ENCODE measurements at regions not wholly inside any gene's neighbourhood (a gene's known extent, or its start where the extent isn't known, plus 50 kb on each side); places are given as distances from the start of the nearest gene placed in this dataset.

DNA sequence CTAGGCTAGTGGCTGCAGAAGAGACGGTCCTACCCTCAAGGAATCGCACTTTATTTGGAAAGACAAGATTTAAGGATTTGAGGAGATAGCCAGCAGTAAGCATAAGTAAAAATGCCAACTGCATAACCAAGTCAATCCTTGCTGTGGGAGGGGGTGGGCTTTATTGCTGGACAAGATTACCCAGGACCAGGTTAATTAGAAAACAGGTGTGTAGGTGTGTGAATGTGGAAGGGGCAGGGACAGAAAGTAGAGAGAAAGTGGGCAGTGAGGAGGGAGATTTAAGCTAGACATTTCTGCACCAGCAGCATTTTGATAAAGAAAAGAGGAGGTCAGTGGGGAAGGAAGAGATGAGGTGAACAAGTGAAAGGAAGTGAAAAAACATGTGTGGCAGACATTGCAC lies 89.7 kb upstream of the OGFRL1 start:
- TF ChIP-seq, protein P1, sequence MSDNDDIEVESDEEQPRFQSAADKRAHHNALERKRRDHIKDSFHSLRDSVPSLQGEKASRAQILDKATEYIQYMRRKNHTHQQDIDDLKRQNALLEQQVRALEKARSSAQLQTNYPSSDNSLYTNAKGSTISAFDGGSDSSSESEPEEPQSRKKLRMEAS (IDR thresholded peaks at IDR 0.05) = no peak
- no peak for TF ChIP-seq HOXB5 (CRISPR knock-in tag; IDR thresholded peaks at IDR 0.05)
- no peak for TF ChIP-seq EP300 (IDR thresholded peaks at IDR 0.05)
- TF ChIP-seq BHLHE40 (IDR thresholded peaks at IDR 0.05; ENCODE audit: low read depth, low read length) = no peak
- TF ChIP-seq, protein P2, sequence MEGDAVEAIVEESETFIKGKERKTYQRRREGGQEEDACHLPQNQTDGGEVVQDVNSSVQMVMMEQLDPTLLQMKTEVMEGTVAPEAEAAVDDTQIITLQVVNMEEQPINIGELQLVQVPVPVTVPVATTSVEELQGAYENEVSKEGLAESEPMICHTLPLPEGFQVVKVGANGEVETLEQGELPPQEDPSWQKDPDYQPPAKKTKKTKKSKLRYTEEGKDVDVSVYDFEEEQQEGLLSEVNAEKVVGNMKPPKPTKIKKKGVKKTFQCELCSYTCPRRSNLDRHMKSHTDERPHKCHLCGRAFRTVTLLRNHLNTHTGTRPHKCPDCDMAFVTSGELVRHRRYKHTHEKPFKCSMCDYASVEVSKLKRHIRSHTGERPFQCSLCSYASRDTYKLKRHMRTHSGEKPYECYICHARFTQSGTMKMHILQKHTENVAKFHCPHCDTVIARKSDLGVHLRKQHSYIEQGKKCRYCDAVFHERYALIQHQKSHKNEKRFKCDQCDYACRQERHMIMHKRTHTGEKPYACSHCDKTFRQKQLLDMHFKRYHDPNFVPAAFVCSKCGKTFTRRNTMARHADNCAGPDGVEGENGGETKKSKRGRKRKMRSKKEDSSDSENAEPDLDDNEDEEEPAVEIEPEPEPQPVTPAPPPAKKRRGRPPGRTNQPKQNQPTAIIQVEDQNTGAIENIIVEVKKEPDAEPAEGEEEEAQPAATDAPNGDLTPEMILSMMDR (IDR thresholded peaks at IDR 0.05) = no peak
- TF ChIP-seq CBX8 (IDR thresholded peaks at IDR 0.05) = no peak
- TF ChIP-seq POLR2AphosphoS2 (conservative IDR thresholded peaks at IDR 0.05; ENCODE audit: low read length) = no peak
- no peak for TF ChIP-seq NFE2L2 (conservative IDR thresholded peaks at IDR 0.05; ENCODE audit: low read length)
- TF ChIP-seq, protein P3, sequence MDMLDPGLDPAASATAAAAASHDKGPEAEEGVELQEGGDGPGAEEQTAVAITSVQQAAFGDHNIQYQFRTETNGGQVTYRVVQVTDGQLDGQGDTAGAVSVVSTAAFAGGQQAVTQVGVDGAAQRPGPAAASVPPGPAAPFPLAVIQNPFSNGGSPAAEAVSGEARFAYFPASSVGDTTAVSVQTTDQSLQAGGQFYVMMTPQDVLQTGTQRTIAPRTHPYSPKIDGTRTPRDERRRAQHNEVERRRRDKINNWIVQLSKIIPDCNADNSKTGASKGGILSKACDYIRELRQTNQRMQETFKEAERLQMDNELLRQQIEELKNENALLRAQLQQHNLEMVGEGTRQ (IDR thresholded peaks at IDR 0.05) = no peak
- no peak for TF ChIP-seq HOXB13 (CRISPR knock-in tag; IDR thresholded peaks at IDR 0.05; ENCODE audit: low read depth)
- no peak for TF ChIP-seq EHF (CRISPR knock-in tag; IDR thresholded peaks at IDR 0.05)
- TF ChIP-seq, protein P4, sequence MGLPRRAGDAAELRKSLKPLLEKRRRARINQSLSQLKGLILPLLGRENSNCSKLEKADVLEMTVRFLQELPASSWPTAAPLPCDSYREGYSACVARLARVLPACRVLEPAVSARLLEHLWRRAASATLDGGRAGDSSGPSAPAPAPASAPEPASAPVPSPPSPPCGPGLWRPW (IDR thresholded peaks at IDR 0.05) = no peak
- peaks cover 18% of the 10 kb centered on the region; the same call in 2 of the 3 replicates for H3K4me1 ChIP-seq
- no peak for FAIRE-seq
- H3K9me3 ChIP-seq = no peaks in the 10 kb centered on the region
- 89% methylated on average over 2 of the region's 2 CpGs for WGBS (ENCODE audit: missing lambda C conversion rate)
- no peak for DNase-seq (ENCODE audit: low read depth in 1 of 2, low spot score in 1 of 2)
- ChIA-PET POLR2A (no interaction called here), CTCF (interaction anchor here (1.1 kb wide), 1 partner anchor 25 kb away, joined by 3 read pairs; no protein-coding TSS in a partner anchor)
- H3K4me3 ChIP-seq = no peak overlapping the region
- no peak for ATAC-seq
- no peak overlapping the region for H3K27ac ChIP-seq
- H3K4me2 ChIP-seq = no peak overlapping the region

DNA sequence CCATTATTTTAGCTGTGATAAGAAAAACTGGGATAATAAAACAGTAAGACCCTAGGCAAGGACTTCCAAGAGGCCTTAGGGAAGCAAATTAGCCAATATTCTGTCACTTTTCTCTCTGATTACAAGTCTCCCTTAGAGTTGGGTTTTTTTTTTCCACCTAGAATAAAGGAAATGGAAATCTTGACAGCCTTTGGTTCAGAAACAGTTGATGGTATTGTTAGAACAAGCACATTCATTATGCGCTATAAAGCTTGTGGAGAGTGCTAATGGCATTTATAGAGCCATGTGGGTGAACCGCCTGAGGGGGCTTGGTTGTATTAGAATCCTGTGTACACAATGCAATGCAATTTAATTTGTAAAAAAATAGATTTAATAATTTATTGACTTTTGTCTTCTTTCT lies 88.9 kb upstream of the OGFRL1 start:
- TF ChIP-seq JUNB (IDR thresholded peaks at IDR 0.05) (no peak), HOXA7 (CRISPR knock-in tag; IDR thresholded peaks at IDR 0.05) (no peak), FOXS1 (CRISPR knock-in tag; IDR thresholded peaks at IDR 0.05) (no peak), SMC3 (IDR thresholded peaks at IDR 0.05) (no peak), MAFK (IDR thresholded peaks at IDR 0.05; ENCODE audit: partially characterized antibody) (no peak), HEYL (CRISPR knock-in tag; IDR thresholded peaks at IDR 0.05) (no peak), EHMT2 (IDR thresholded peaks at IDR 0.05; ENCODE audit: low read depth) (no peak), TFCP2L1 (CRISPR knock-in tag; IDR thresholded peaks at IDR 0.05) (no peak), KDM1A (IDR thresholded peaks at IDR 0.05; ENCODE audit: low read depth) (no peak), RAD21 (conservative IDR thresholded peaks at IDR 0.05 in 1 of 2, IDR thresholded peaks at IDR 0.05 in 1 of 2) (no peak), ZSCAN20 (CRISPR knock-in tag; IDR thresholded peaks at IDR 0.05) (no peak), NPAS2 (CRISPR knock-in tag; IDR thresholded peaks at IDR 0.05; ENCODE audit: borderline replicate concordance) (no peak), FOSB (CRISPR knock-in tag; IDR thresholded peaks at IDR 0.05) (no peak)
- TF ChIP-seq, protein P5, sequence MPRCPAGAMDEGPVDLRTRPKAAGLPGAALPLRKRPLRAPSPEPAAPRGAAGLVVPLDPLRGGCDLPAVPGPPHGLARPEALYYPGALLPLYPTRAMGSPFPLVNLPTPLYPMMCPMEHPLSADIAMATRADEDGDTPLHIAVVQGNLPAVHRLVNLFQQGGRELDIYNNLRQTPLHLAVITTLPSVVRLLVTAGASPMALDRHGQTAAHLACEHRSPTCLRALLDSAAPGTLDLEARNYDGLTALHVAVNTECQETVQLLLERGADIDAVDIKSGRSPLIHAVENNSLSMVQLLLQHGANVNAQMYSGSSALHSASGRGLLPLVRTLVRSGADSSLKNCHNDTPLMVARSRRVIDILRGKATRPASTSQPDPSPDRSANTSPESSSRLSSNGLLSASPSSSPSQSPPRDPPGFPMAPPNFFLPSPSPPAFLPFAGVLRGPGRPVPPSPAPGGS (IDR thresholded peaks at IDR 0.05) = no peak
- TF ChIP-seq, protein P2 (IDR thresholded peaks at IDR 0.05) = no peak
- TF ChIP-seq, protein P6, sequence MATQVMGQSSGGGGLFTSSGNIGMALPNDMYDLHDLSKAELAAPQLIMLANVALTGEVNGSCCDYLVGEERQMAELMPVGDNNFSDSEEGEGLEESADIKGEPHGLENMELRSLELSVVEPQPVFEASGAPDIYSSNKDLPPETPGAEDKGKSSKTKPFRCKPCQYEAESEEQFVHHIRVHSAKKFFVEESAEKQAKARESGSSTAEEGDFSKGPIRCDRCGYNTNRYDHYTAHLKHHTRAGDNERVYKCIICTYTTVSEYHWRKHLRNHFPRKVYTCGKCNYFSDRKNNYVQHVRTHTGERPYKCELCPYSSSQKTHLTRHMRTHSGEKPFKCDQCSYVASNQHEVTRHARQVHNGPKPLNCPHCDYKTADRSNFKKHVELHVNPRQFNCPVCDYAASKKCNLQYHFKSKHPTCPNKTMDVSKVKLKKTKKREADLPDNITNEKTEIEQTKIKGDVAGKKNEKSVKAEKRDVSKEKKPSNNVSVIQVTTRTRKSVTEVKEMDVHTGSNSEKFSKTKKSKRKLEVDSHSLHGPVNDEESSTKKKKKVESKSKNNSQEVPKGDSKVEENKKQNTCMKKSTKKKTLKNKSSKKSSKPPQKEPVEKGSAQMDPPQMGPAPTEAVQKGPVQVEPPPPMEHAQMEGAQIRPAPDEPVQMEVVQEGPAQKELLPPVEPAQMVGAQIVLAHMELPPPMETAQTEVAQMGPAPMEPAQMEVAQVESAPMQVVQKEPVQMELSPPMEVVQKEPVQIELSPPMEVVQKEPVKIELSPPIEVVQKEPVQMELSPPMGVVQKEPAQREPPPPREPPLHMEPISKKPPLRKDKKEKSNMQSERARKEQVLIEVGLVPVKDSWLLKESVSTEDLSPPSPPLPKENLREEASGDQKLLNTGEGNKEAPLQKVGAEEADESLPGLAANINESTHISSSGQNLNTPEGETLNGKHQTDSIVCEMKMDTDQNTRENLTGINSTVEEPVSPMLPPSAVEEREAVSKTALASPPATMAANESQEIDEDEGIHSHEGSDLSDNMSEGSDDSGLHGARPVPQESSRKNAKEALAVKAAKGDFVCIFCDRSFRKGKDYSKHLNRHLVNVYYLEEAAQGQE (IDR thresholded peaks at IDR 0.05) = no peak
- TF ChIP-seq, protein P4 (IDR thresholded peaks at IDR 0.05) = no peak
- Histone ChIP-seq H3K4me2 (no peak overlapping the region), H3K4me1 (peaks cover 13% of the 10 kb centered on the region; the same call in 2 of the 3 replicates), H3K9me3 (no peaks in the 10 kb centered on the region), H3K27ac (no peak overlapping the region), H3K4me3 (no peak overlapping the region)
- ATAC-seq (no peak), DNase-seq (ENCODE audit: low read depth in 1 of 2, low spot score in 1 of 2) (no peak), FAIRE-seq (no peak)
- WGBS (ENCODE audit: missing lambda C conversion rate) = 96% methylated on average over 2 of the region's 2 CpGs
- ChIA-PET CTCF (no interaction called here), POLR2A (no interaction called here)
